Adrenal gland (tissue), 9 donors: ENCODE measurements at regions not wholly inside any gene's neighbourhood (a gene's known extent, or its start where the extent isn't known, plus 50 kb on each side); places are given as distances from the start of the nearest gene placed in this dataset.

Source experiments
- DNase-seq, 7 donors: peaks; one replicate each; pipeline ENCODE4 v3.0.0-alpha.2; 2019 to 2020
- H3K27ac ChIP-seq, 5 donors: fragments of 200-600 bp; sonication (generic) in 4 of 5; 1 replicate in 3 of 5; 2 replicates in 2 of 5; pipeline versions ENCODE4 v1.5.1 to v1.8.0; 2016 to 2020; ENCODE audit warnings: mild to moderate bottlenecking in 1 of 5
- H3K27me3 ChIP-seq: fragments of 200-600 bp; 2 replicates; pipeline ENCODE4 v1.8.0; 2021
- H3K36me3 ChIP-seq, 2 donors: fragments of 200-600 bp; replicated peaks in 1 of 2; 1 replicate in 1 of 2; 2 replicates in 1 of 2; pipeline versions ENCODE4 v1.5.1 to v1.8.0; 2018 to 2022
- H3K4me1 ChIP-seq, 2 donors: fragments of 200-600 bp; replicated peaks in 1 of 2; 1 replicate in 1 of 2; 2 replicates in 1 of 2; pipeline versions ENCODE4 v1.5.1 to v1.8.0; 2018 to 2021
- H3K4me3 ChIP-seq, 4 donors: fragments of 200-600 bp; sonication (generic) in 3 of 4; one replicate each; pipeline ENCODE4 v1.5.1; 2016 to 2018
- H3K9me3 ChIP-seq, 3 donors: fragments of 200-600 bp; sonication (generic) in 1 of 3; replicated peaks in 1 of 3; 1 replicate in 2 of 3; 2 replicates in 1 of 3; pipeline versions ENCODE4 v1.5.1 to v1.8.0; 2016 to 2021
- CTCF ChIP-seq, 6 experiments: fragments of 450-650 bp in 4 of 6; fragments of 200-600 bp in 2 of 6; sonication (generic) in 1 of 6; IDR thresholded peaks; 1 replicate in 5 of 6; 2 replicates in 1 of 6; pipeline versions ENCODE4 v1.5.1 to v1.8.0; 2016 to 2021; ENCODE audit warnings: antibody characterized with exemption in 6 of 6, mild to moderate bottlenecking in 2 of 6, moderate library complexity in 1 of 6
- POLR2A ChIP-seq, 2 donors: fragments of 450-650 bp; IDR thresholded peaks; one replicate each; pipeline ENCODE4 v1.6.1; 2017; ENCODE audit warnings: antibody characterized with exemption in 2 of 2, mild to moderate bottlenecking in 2 of 2, moderate library complexity in 1 of 2
- WGBS, 4 donors: extraction: QIAGEN DNeasy Blood & Tissue Kit in 2 of 4; methylation state at CpG; one replicate each; pipeline versions ENCODE4 v1.1.5 to v1.1.7; 2013 to 2017; 5-methylcytosine and 5-hydroxymethylcytosine counted together
- intact Hi-C, 2 donors: fragments of 100-400 bp; cut with DNase I; formaldehyde crosslinking; loops; one replicate each; pipeline versions ENCODE4 v1.14.1 to v1.15.0; 2022 to 2023
- donor health status: healthy with polysubstance abuse.
- donor health status: Bipolar disorder and iron deficiency.
- donor health status: DM: yes; HTN: yes; CAD: no.
- donor health status: DM: no; HTN: no; CAD: no.
- donor health status: DM: no; HTN: no; CAD: no.

- H3K4me1 ChIP-seq, result no peaks in the 10 kb centered on the region
- no peaks in the 10 kb centered on the region for H3K27me3 ChIP-seq
- intact Hi-C loops, result no loop called here
- DNase-seq, result no peak
- no peak for TF ChIP-seq CTCF (IDR thresholded peaks at IDR 0.05)
- TF ChIP-seq POLR2A (IDR thresholded peaks at IDR 0.05), result no peak
- H3K4me3 ChIP-seq, result no peak overlapping the region
- no peaks in the 10 kb centered on the region for H3K9me3 ChIP-seq
- 76 to 86% (median 84%) methylated on average over 3 of the region's 3 CpGs for WGBS, 4 donors
- no peaks in the 10 kb centered on the region for H3K36me3 ChIP-seq
- no peak overlapping the region for H3K27ac ChIP-seq
Observed at GRCh38 chr2:136497709-136498108, 267.6 kb upstream of the THSD7B start.

- Histone ChIP-seq H3K36me3 (no peaks in the 10 kb centered on the region), H3K9me3 (no peaks in the 10 kb centered on the region), H3K27me3 (no peaks in the 10 kb centered on the region), H3K4me3 (no peak overlapping the region), H3K4me1 (no peaks in the 10 kb centered on the region), H3K27ac (no peak overlapping the region)
- no peak for DNase-seq
- TF ChIP-seq POLR2A (IDR thresholded peaks at IDR 0.05) (no peak), CTCF (IDR thresholded peaks at IDR 0.05) (no peak)
- intact Hi-C loops, result no loop called here
- 62 to 75% (median 70%) methylated on average over 5 of the region's 5 CpGs for WGBS, 4 donors
Observed at GRCh38 chr2:136496966-136497365, 268.4 kb upstream of the THSD7B start.

GRCh38 chr2:136495636-136496035, 269.7 kb upstream of the THSD7B start:
- no peaks in the 10 kb centered on the region for H3K36me3 ChIP-seq
- H3K27ac ChIP-seq, result no peak overlapping the region
- no peak for DNase-seq
- H3K4me1 ChIP-seq, result no peaks in the 10 kb centered on the region
- H3K9me3 ChIP-seq, result no peaks in the 10 kb centered on the region
- H3K27me3 ChIP-seq, result no peaks in the 10 kb centered on the region
- H3K4me3 ChIP-seq, result no peak overlapping the region
- 62 to 82% (median 78%) methylated on average over 5 of the region's 5 CpGs for WGBS, 4 donors
- TF ChIP-seq CTCF (IDR thresholded peaks at IDR 0.05), result no peak
- TF ChIP-seq POLR2A (IDR thresholded peaks at IDR 0.05), result no peak
- intact Hi-C loops, result no loop called here

GRCh38 chr2:136492901-136493300, 272.4 kb upstream of the THSD7B start:
- Histone ChIP-seq H3K9me3 (no peaks in the 10 kb centered on the region), H3K4me3 (no peak overlapping the region), H3K27ac (no peak overlapping the region), H3K36me3 (no peaks in the 10 kb centered on the region), H3K4me1 (no peaks in the 10 kb centered on the region), H3K27me3 (no peaks in the 10 kb centered on the region)
- TF ChIP-seq POLR2A (IDR thresholded peaks at IDR 0.05) (no peak), CTCF (IDR thresholded peaks at IDR 0.05) (no peak)
- intact Hi-C loops, result no loop called here
- DNase-seq, result no peak
- WGBS, 4 donors, result 53 to 62% (median 55%) methylated on average over 8 of the region's 8 CpGs
